CD4-positive, alpha-beta memory T cell (primary cell): ENCODE measurements at regions not wholly inside any gene's neighbourhood (a gene's known extent, or its start where the extent isn't known, plus 50 kb on each side); places are given as distances from the start of the nearest gene placed in this dataset.
"Not testable (repeated sequence)": the region's sequence is repeated elsewhere in the genome, so short reads cannot be mapped to it uniquely, and the experiment has no call there.

Source experiments
- CTCF ChIA-PET: fragments of 350-600 bp; sonication (Branson Sonifier 250); formaldehyde crosslinking; loops from one replicate; lab custom pipeline; 2021; ENCODE audit warnings: inconsistent platforms; ENCODE audit not compliant: partially characterized antibody; lab: Charles Lee
- POLR2A ChIA-PET: fragments of 350-600 bp; sonication (Branson Sonifier 250); formaldehyde crosslinking; loops from one replicate; lab custom pipeline; 2021; ENCODE audit not compliant: partially characterized antibody; lab: Charles Lee
- DNase-seq, 5 donors: peaks; one replicate each; pipeline versions ENCODE4 v3.0.0 to v3.0.0-alpha.2; 2020 to 2022; ENCODE audit warnings: mixed read lengths in 1 of 5
- H3K27ac ChIP-seq: one replicate; pipeline ENCODE4 v1.7.0; 2013; ENCODE audit warnings: low read depth, low read length
- H3K27me3 ChIP-seq: 2 replicates; pipeline ENCODE4 v1.7.0; 2013; ENCODE audit warnings: mild to moderate bottlenecking, low read length, moderate library complexity; ENCODE audit not compliant: insufficient read depth
- H3K36me3 ChIP-seq: 2 replicates; pipeline ENCODE4 v1.7.0; 2013; ENCODE audit warnings: mild to moderate bottlenecking, low read length, moderate library complexity; ENCODE audit not compliant: insufficient read depth
- H3K4me1 ChIP-seq: 2 replicates; pipeline ENCODE4 v1.7.0; 2013; ENCODE audit warnings: mild to moderate bottlenecking, low read length, moderate library complexity; ENCODE audit not compliant: insufficient read depth
- H3K4me3 ChIP-seq, 2 donors: one replicate each; pipeline ENCODE4 v1.7.0; 2013; ENCODE audit warnings: low read length in 2 of 2, mild to moderate bottlenecking in 1 of 2
- H3K9me3 ChIP-seq, 2 donors: one replicate each; pipeline ENCODE4 v1.7.0; 2013; ENCODE audit warnings: low read length in 2 of 2, control low read depth in 1 of 2; ENCODE audit not compliant: control insufficient read depth in 1 of 2
- H3K27ac Mint-ChIP-seq, 7 donors: one replicate each; pipeline ENCODE4 v1.8.0; 2020 to 2021; ENCODE audit warnings: mixed read lengths in 7 of 7, mild to moderate bottlenecking in 6 of 7, inconsistent platforms in 3 of 7, moderate library complexity in 3 of 7
- H3K27me3 Mint-ChIP-seq, 2 donors: one replicate each; pipeline ENCODE4 v1.8.0; 2020 to 2021; ENCODE audit warnings: mixed read lengths in 2 of 2
- H3K36me3 Mint-ChIP-seq, 2 donors: one replicate each; pipeline ENCODE4 v1.8.0; 2020 to 2021; ENCODE audit warnings: mixed read lengths in 2 of 2, inconsistent platforms in 1 of 2, mild to moderate bottlenecking in 1 of 2
- H3K4me1 Mint-ChIP-seq, 4 donors: one replicate each; pipeline ENCODE4 v1.8.0; 2020 to 2021; ENCODE audit warnings: mixed read lengths in 4 of 4, mild to moderate bottlenecking in 1 of 4
- H3K4me3 Mint-ChIP-seq, 8 donors: one replicate each; pipeline ENCODE4 v1.8.0; 2020 to 2021; ENCODE audit warnings: mixed read lengths in 8 of 8, mild to moderate bottlenecking in 7 of 8, moderate library complexity in 6 of 8, inconsistent platforms in 3 of 8
- H3K9me3 Mint-ChIP-seq, 8 donors: one replicate each; pipeline ENCODE4 v1.8.0; 2020 to 2021; ENCODE audit warnings: mixed read lengths in 8 of 8, mild to moderate bottlenecking in 5 of 8, inconsistent platforms in 3 of 8, moderate library complexity in 1 of 8
- intact Hi-C: fragments of 100-400 bp; cut with micrococcal nuclease; formaldehyde crosslinking; loops from one replicate; pipeline ENCODE4 v1.15.1; 2023

GRCh38 chr2:185531721-185532120, 206.9 kb upstream of the FSIP2 start:
- no peak overlapping the region for H3K4me3 Mint-ChIP-seq
- H3K4me1 Mint-ChIP-seq = no peaks in the 10 kb centered on the region
- no peaks in the 10 kb centered on the region for H3K27me3 Mint-ChIP-seq
- DNase-seq = no peak
- no peak overlapping the region for H3K27ac Mint-ChIP-seq
- no peaks in the 10 kb centered on the region for H3K36me3 ChIP-seq
- H3K36me3 Mint-ChIP-seq = no peaks in the 10 kb centered on the region
- H3K9me3 Mint-ChIP-seq = peaks cover 0 to 16% (median 4%) of the 10 kb centered on the region in 8 donors
- POLR2A ChIA-PET = no interaction called here
- CTCF ChIA-PET = no interaction called here
- no peak overlapping the region for H3K4me3 ChIP-seq
- H3K27ac ChIP-seq = no peak overlapping the region
- no peaks in the 10 kb centered on the region for H3K9me3 ChIP-seq
- H3K27me3 ChIP-seq = no peaks in the 10 kb centered on the region
- intact Hi-C loops = no loop called here
- H3K4me1 ChIP-seq = no peaks in the 10 kb centered on the region

DNA sequence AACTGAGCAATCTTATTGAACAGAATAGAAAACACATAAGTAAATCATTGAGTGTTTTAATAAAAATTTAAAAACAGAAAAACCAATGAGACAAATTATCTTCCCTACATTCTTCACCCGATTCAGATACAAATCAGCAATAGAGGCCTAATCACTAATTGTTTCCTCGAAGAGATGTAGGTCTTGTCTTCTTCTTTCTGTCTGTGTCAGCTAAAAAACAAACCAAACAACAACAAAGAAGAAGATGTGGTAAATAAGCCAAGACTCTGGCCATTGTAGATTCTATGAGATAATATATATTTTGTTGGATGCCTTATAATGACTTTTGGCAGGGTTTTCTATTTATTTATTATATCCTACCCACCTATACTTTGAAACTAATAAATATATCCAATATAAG, 200.9 kb upstream of the FSIP2 start:
- no peak overlapping the region for H3K27ac Mint-ChIP-seq
- Histone ChIP-seq H3K4me3 (no peak overlapping the region), H3K27me3 (no peaks in the 10 kb centered on the region), H3K4me1 (no peaks in the 10 kb centered on the region), H3K9me3 (no peaks in the 10 kb centered on the region), H3K27ac (no peak overlapping the region), H3K36me3 (no peaks in the 10 kb centered on the region)
- H3K9me3 Mint-ChIP-seq = peaks cover 0 to 11% (median 0%) of the 10 kb centered on the region in 8 donors
- ChIA-PET CTCF (no interaction called here), POLR2A (no interaction called here)
- no peaks in the 10 kb centered on the region for H3K36me3 Mint-ChIP-seq
- H3K4me3 Mint-ChIP-seq = no peak overlapping the region
- no peak for DNase-seq
- no peaks in the 10 kb centered on the region for H3K27me3 Mint-ChIP-seq
- H3K4me1 Mint-ChIP-seq = no peaks in the 10 kb centered on the region
- intact Hi-C loops = no loop called here

DNA sequence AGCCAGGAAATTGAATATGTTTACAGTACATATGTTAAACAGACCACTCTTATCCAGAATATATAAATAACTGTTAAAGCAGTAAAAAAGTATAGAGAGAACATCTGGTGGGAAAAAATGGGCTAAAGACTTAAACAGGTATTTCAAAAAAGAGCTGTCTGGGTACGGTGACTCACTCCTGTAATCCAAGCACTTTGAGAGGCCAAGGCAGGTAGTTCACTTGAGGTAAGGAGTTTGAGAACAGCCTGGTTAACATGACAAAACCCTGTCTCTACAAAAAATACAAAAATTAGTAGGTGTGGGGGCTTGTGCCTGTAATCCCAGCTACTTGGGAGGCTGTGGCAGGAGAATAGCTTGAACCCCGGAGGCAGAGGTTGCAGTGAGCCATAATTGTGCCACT, 171.4 kb upstream of the FSIP2 start:
- H3K36me3 ChIP-seq = no peaks in the 10 kb centered on the region
- H3K9me3 Mint-ChIP-seq = peaks cover 2 to 12% (median 4%) of the 10 kb centered on the region in 8 donors
- H3K36me3 Mint-ChIP-seq = no peaks in the 10 kb centered on the region
- intact Hi-C loops = no loop called here
- H3K27me3 ChIP-seq = no peaks in the 10 kb centered on the region
- DNase-seq = no peak
- no peak overlapping the region for H3K27ac ChIP-seq
- H3K9me3 ChIP-seq = no peaks in the 10 kb centered on the region
- H3K4me1 Mint-ChIP-seq = no peaks in the 10 kb centered on the region
- H3K4me3 ChIP-seq = no peak overlapping the region
- no peaks in the 10 kb centered on the region for H3K4me1 ChIP-seq
- H3K27ac Mint-ChIP-seq = no peak overlapping the region
- POLR2A ChIA-PET = no interaction called here
- CTCF ChIA-PET = no interaction called here
- H3K27me3 Mint-ChIP-seq = no peaks in the 10 kb centered on the region
- no peak overlapping the region for H3K4me3 Mint-ChIP-seq

DNA sequence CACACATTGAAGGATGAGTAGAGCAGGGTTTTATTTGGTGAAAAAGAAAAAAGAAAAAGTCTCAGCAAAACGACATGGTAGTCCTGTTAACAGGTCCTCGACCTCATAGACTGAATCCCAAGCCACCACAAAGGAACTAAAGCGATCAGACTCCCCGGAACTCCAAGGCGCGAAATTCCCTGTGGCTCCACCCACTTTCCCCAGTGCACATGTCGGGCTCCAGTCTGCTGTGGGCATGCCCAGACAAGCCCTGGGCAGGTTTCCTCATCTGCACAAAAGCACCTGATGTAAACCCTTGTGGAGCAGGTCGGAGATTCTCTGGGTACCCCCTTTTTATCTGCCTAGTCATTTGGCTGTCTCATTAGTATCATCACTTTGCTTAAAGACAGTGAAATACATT, 170.7 kb upstream of the FSIP2 start:
- intact Hi-C loops = no loop called here
- no peaks in the 10 kb centered on the region for H3K27me3 ChIP-seq
- H3K27me3 Mint-ChIP-seq = no peaks in the 10 kb centered on the region
- no peaks in the 10 kb centered on the region for H3K4me1 Mint-ChIP-seq
- no peak overlapping the region for H3K27ac ChIP-seq
- no peak for DNase-seq
- H3K36me3 ChIP-seq = no peaks in the 10 kb centered on the region
- no peaks in the 10 kb centered on the region for H3K9me3 ChIP-seq
- H3K9me3 Mint-ChIP-seq = peaks cover 2 to 12% (median 4%) of the 10 kb centered on the region in 8 donors
- H3K27ac Mint-ChIP-seq = no peak overlapping the region
- H3K36me3 Mint-ChIP-seq = no peaks in the 10 kb centered on the region
- ChIA-PET CTCF (no interaction called here), POLR2A (no interaction called here)
- no peak overlapping the region for H3K4me3 ChIP-seq
- no peak overlapping the region for H3K4me3 Mint-ChIP-seq
- no peaks in the 10 kb centered on the region for H3K4me1 ChIP-seq

GRCh38 chr2:185578322-185578721, 160.3 kb upstream of the FSIP2 start:
- no peak overlapping the region for H3K27ac ChIP-seq
- intact Hi-C loops = no loop called here
- POLR2A ChIA-PET = no interaction called here
- no peaks in the 10 kb centered on the region for H3K27me3 ChIP-seq
- CTCF ChIA-PET = no interaction called here
- DNase-seq = no peak
- H3K36me3 Mint-ChIP-seq = no peaks in the 10 kb centered on the region
- no peaks in the 10 kb centered on the region for H3K36me3 ChIP-seq
- H3K4me3 ChIP-seq = no peak overlapping the region
- no peaks in the 10 kb centered on the region for H3K27me3 Mint-ChIP-seq
- H3K9me3 ChIP-seq = peaks cover 0 to 3% of the 10 kb centered on the region in 2 donors
- no peak overlapping the region for H3K4me3 Mint-ChIP-seq
- H3K27ac Mint-ChIP-seq = no peak overlapping the region
- H3K9me3 Mint-ChIP-seq = peaks cover 0 to 9% (median 4%) of the 10 kb centered on the region in 8 donors
- H3K4me1 Mint-ChIP-seq = no peaks in the 10 kb centered on the region
- H3K4me1 ChIP-seq = no peaks in the 10 kb centered on the region

- H3K27ac Mint-ChIP-seq = no peak overlapping the region
- CTCF ChIA-PET = no interaction called here
- intact Hi-C loops = no loop called here
These were observed 155.4 kb upstream of the FSIP2 start for GRCh38 chr2:185583058-185583816.

DNA sequence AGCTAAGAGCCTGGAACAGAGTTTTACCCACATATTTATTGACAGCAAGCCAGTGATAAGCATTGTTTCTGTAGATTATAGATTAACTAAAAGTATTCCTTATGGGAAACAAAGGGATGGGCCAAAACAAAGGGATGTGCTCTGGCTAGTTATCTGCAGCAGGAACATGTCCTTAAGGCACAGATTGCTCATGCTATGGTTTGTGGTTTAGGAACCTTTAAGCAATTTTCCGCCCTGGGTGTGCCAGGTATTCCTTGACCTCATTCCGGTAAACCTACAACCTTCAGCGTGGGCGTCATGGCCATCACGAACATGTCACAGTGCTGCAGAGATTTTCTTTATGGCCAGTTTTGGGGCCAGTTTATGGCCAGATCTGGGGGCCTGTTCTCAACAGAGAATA, 153.4 kb upstream of the FSIP2 start:
- not testable (repeated sequence) for H3K27me3 Mint-ChIP-seq, H3K27me3 ChIP-seq

More at GRCh38 chr2:185583058-185583816, 155.4 kb upstream of the FSIP2 start:
- no peaks in the 10 kb centered on the region for H3K27me3 Mint-ChIP-seq
- POLR2A ChIA-PET = no interaction called here
- no peaks in the 10 kb centered on the region for H3K36me3 Mint-ChIP-seq
- peaks cover 0 to 23% (median 14%) of the 10 kb centered on the region in 8 donors for H3K9me3 Mint-ChIP-seq
- DNase-seq = no peak
- Histone ChIP-seq H3K9me3 (no peaks in the 10 kb centered on the region), H3K27ac (no peak overlapping the region), H3K4me1 (no peaks in the 10 kb centered on the region), H3K36me3 (no peaks in the 10 kb centered on the region), H3K27me3 (no peaks in the 10 kb centered on the region), H3K4me3 (no peak overlapping the region)
- H3K4me1 Mint-ChIP-seq = no peaks in the 10 kb centered on the region
- H3K4me3 Mint-ChIP-seq = no peak overlapping the region

More for the DNA sequence above, 153.4 kb upstream of the FSIP2 start:
- H3K9me3 Mint-ChIP-seq = peaks cover 0 to 26% (median 15%) of the 10 kb centered on the region in 8 donors
- POLR2A ChIA-PET, H3K4me1 ChIP-seq, intact Hi-C loops, H3K27ac ChIP-seq, H3K4me3 ChIP-seq, H3K4me1 Mint-ChIP-seq, H3K27ac Mint-ChIP-seq, H3K4me3 Mint-ChIP-seq, H3K36me3 Mint-ChIP-seq, CTCF ChIA-PET, H3K9me3 ChIP-seq, DNase-seq, H3K36me3 ChIP-seq: not testable (repeated sequence)
